ENCODE measurements at regions not wholly inside any gene's neighbourhood (a gene's known extent, or its start where the extent isn't known, plus 50 kb on each side); places are given as distances from the start of the nearest gene placed in this dataset.

DNA sequence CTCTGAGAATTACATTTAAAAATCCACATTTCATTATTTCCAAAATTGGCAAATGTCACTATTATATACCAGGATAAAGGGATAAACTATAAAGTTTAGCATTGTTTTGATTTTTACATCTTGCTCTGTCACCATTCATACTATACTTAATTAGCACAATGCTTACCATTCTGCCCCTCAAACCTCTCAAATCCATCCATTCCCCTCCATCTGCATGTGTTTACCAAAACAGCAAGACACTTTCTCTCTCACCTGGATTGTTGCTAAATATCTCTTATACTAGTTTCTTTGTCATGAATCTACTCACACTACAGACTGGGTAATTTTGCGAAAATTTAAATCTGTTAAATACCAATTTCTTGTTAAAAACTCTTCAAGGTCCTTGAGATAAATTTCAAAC, 496.1 kb downstream of the NR4A2 start:
- Mint-ChIP-seq H3K4me3 (ENCODE audit: unreplicated experiment) (no peak overlapping the region), H3K27me3 (ENCODE audit: low read depth) (no peaks in the 10 kb centered on the region), H3K36me3 (ENCODE audit: low read depth) (no peaks in the 10 kb centered on the region), H3K4me1 (ENCODE audit: low read depth) (peaks cover 5% of the 10 kb centered on the region), H3K9me3 (ENCODE audit: low read depth) (no peaks in the 10 kb centered on the region), H3K27ac (ENCODE audit: unreplicated experiment) (no peak overlapping the region)
- DNase-seq (ENCODE audit: low spot score): no peak
- TF ChIP-seq, protein P1, sequence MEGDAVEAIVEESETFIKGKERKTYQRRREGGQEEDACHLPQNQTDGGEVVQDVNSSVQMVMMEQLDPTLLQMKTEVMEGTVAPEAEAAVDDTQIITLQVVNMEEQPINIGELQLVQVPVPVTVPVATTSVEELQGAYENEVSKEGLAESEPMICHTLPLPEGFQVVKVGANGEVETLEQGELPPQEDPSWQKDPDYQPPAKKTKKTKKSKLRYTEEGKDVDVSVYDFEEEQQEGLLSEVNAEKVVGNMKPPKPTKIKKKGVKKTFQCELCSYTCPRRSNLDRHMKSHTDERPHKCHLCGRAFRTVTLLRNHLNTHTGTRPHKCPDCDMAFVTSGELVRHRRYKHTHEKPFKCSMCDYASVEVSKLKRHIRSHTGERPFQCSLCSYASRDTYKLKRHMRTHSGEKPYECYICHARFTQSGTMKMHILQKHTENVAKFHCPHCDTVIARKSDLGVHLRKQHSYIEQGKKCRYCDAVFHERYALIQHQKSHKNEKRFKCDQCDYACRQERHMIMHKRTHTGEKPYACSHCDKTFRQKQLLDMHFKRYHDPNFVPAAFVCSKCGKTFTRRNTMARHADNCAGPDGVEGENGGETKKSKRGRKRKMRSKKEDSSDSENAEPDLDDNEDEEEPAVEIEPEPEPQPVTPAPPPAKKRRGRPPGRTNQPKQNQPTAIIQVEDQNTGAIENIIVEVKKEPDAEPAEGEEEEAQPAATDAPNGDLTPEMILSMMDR (IDR thresholded peaks at IDR 0.05): no peak

DNA sequence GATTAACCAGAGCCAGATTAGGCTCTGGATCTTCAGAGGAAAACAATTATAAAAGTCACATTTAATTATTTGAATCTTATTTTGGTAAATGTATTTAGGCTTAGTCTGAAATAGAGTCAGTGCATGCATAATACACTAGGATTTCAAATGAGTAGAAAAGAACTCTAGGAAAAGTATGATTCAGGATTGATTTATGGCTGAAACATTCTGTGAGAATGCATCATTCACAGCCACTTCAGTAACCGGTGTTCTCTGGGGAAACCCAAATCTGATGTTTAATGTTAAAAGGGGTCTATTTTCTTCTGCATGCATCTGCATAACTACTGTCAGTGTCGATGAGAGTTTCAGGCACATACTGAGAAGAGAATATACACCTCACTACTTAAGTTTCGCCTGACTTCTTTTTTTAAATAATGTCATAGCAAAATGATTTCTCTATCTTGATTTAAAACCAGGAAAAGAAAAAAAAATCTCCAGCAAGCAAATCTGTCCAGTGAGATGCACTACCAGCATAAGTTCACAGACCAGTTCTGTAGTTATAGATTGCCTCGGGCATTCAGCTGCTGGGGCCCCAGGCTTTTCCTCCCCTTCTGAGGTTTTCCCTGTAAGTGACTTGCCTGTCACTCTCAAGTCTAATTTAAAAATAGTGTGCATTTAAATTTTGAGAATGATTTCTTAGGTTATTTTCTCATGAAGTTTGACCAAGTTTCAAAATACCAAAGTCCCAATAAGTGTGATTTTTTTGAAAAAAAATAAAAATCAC, 501.5 kb downstream of the NR4A2 start:
- Mint-ChIP-seq H3K36me3 (ENCODE audit: low read depth) (no peaks in the 10 kb centered on the region), H3K27me3 (ENCODE audit: low read depth) (no peaks in the 10 kb centered on the region), H3K4me1 (ENCODE audit: low read depth) (peaks cover 7% of the 10 kb centered on the region), H3K4me3 (ENCODE audit: unreplicated experiment) (no peak overlapping the region), H3K9me3 (ENCODE audit: low read depth) (no peaks in the 10 kb centered on the region), H3K27ac (ENCODE audit: unreplicated experiment) (no peak overlapping the region)
- TF ChIP-seq, protein P1 (IDR thresholded peaks at IDR 0.05): no peak
- DNase-seq (ENCODE audit: low spot score): no peak

DNA sequence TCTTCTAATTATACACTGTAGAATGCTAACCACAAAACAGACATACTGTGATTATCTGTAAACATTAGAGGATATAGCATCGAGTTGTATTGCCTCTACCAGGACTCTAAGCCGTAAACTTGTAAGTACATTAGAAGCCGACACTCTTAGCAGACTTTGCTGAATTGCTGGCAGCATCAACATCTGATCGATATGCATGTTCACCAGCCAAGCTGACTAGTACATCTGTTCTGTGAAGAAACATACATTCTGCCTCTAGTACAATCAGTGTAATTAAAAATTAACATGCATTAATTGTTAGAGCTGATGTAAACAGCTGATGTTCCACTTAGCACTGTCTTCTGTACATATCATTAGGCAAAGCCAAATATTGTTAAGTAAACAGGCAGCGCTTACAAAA, 502.2 kb downstream of the NR4A2 start:
- H3K4me3 Mint-ChIP-seq (ENCODE audit: unreplicated experiment): no peak overlapping the region
- H3K27ac Mint-ChIP-seq (ENCODE audit: unreplicated experiment): no peak overlapping the region
- TF ChIP-seq, protein P1 (IDR thresholded peaks at IDR 0.05): no peak
- H3K4me1 Mint-ChIP-seq (ENCODE audit: low read depth): peaks cover 7% of the 10 kb centered on the region
- no peaks in the 10 kb centered on the region for H3K9me3 Mint-ChIP-seq (ENCODE audit: low read depth)
- no peak for DNase-seq (ENCODE audit: low spot score)
- H3K27me3 Mint-ChIP-seq (ENCODE audit: low read depth): no peaks in the 10 kb centered on the region
- H3K36me3 Mint-ChIP-seq (ENCODE audit: low read depth): no peaks in the 10 kb centered on the region

DNA sequence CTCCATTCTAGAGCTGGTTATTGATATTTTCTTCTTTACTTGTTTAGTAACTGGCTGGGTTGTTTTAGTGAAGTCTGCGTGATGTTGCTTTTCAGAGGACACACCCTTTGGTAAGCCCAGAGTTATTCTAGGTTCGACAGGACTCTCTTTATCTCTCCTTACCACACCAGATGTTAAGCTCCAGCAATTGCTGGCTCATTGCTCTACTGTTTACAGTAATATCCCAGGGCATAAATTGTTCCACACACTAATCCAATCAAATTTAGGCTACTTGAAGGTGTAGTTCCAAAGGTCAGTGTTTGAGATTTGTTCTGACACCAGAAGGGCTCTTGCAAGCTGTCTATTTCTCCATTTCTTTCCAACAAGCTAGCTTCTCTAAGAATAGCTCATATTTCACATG, 506.6 kb downstream of the NR4A2 start:
- no peak for DNase-seq (ENCODE audit: low spot score)
- H3K4me1 Mint-ChIP-seq (ENCODE audit: low read depth): peaks cover 2% of the 10 kb centered on the region
- no peaks in the 10 kb centered on the region for H3K36me3 Mint-ChIP-seq (ENCODE audit: low read depth)
- TF ChIP-seq, protein P1 (IDR thresholded peaks at IDR 0.05): no peak
- no peak overlapping the region for H3K4me3 Mint-ChIP-seq (ENCODE audit: unreplicated experiment)
- no peaks in the 10 kb centered on the region for H3K9me3 Mint-ChIP-seq (ENCODE audit: low read depth)
- H3K27ac Mint-ChIP-seq (ENCODE audit: unreplicated experiment): no peak overlapping the region
- H3K27me3 Mint-ChIP-seq (ENCODE audit: low read depth): no peaks in the 10 kb centered on the region

DNA sequence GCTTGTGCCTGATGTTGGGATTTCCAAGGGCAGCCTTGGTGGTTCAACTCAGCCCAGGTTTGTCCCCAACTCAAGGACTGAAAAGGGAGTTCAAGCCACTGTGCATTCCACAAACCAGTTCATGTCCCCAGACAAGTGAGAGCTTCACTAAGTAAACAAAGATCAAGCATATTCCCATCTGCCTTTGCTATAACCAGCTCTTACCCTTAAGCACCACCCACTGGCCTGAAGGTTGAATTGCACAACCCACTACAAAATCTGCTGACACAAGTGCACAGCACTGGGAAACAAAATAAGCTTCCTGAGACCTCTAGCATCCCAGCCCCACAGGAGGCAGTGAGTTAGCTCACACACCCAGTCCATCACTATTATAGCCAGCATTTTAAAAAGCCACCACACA, 516.7 kb downstream of the NR4A2 start:
- no peak overlapping the region for H3K27ac Mint-ChIP-seq (ENCODE audit: unreplicated experiment)
- DNase-seq (ENCODE audit: low spot score): no peak

More for the DNA sequence above, 516.7 kb downstream of the NR4A2 start:
- H3K4me3 Mint-ChIP-seq (ENCODE audit: unreplicated experiment): no peak overlapping the region
- no peaks in the 10 kb centered on the region for H3K4me1 Mint-ChIP-seq (ENCODE audit: low read depth)
- peaks cover 11% of the 10 kb centered on the region for H3K9me3 Mint-ChIP-seq (ENCODE audit: low read depth)
- no peaks in the 10 kb centered on the region for H3K36me3 Mint-ChIP-seq (ENCODE audit: low read depth)
- TF ChIP-seq, protein P1 (IDR thresholded peaks at IDR 0.05): peak; percentile 39
- H3K27me3 Mint-ChIP-seq (ENCODE audit: low read depth): no peaks in the 10 kb centered on the region

All from chondrocyte (in vitro differentiated cells).